ENCODE measurements at regions not wholly inside any gene's neighbourhood (a gene's known extent, or its start where the extent isn't known, plus 50 kb on each side); places are given as distances from the start of the nearest gene placed in this dataset.

GRCh38 chr9:81381694-81382093 lies 307.7 kb downstream of the TLE1 start:
- TF ChIP-seq POLR2A (IDR thresholded peaks at IDR 0.05) (no peak), CTCF (IDR thresholded peaks at IDR 0.05) (no peak), POLR2AphosphoS5 (IDR thresholded peaks at IDR 0.05; ENCODE audit: insufficient read depth in 1 of 2, low read depth in 1 of 2) (no peak)

Measured in vagina (tissue), 2 donors.